ENCODE measurements at regions not wholly inside any gene's neighbourhood (a gene's known extent, or its start where the extent isn't known, plus 50 kb on each side); places are given as distances from the start of the nearest gene placed in this dataset.

- TF ChIP-seq ELF4 (IDR thresholded peaks at IDR 0.05) (no peak), TARDBP (IDR thresholded peaks at IDR 0.05) (no peak), NFRKB (IDR thresholded peaks at IDR 0.05) (no peak)
- TF ChIP-seq, protein P1, sequence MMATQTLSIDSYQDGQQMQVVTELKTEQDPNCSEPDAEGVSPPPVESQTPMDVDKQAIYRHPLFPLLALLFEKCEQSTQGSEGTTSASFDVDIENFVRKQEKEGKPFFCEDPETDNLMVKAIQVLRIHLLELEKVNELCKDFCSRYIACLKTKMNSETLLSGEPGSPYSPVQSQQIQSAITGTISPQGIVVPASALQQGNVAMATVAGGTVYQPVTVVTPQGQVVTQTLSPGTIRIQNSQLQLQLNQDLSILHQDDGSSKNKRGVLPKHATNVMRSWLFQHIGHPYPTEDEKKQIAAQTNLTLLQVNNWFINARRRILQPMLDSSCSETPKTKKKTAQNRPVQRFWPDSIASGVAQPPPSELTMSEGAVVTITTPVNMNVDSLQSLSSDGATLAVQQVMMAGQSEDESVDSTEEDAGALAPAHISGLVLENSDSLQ (IDR thresholded peaks at IDR 0.05) = no peak
- DNase-seq (ENCODE audit: extremely low spot score) = no peak
- ChIA-PET POLR2A (no interaction called here), CTCF (no interaction called here)
These were observed 307.5 kb downstream of the GALR1 start for GRCh38 chr18:77557046-77557587.

GRCh38 chr18:77559274-77559910, 309.7 kb downstream of the GALR1 start:
- CTCF ChIA-PET = no interaction called here
- TF ChIP-seq BHLHE40 (IDR thresholded peaks at IDR 0.05; ENCODE audit: borderline replicate concordance) = no peak
- TF ChIP-seq TARDBP (IDR thresholded peaks at IDR 0.05) = no peak
- TF ChIP-seq L3MBTL2 (conservative IDR thresholded peaks at IDR 0.05) = no peak
- no peak for TF ChIP-seq FOXM1 (IDR thresholded peaks at IDR 0.05; ENCODE audit: borderline replicate concordance)
- no peak for TF ChIP-seq LEF1 (IDR thresholded peaks at IDR 0.05; ENCODE audit: borderline replicate concordance)
- TF ChIP-seq ARNT (IDR thresholded peaks at IDR 0.05) = no peak
- no peak for TF ChIP-seq NFRKB (IDR thresholded peaks at IDR 0.05)
- no peak for TF ChIP-seq SUZ12 (IDR thresholded peaks at IDR 0.05)
- no peak for TF ChIP-seq FOXA1 (IDR thresholded peaks at IDR 0.05)
- TF ChIP-seq SP1 (IDR thresholded peaks at IDR 0.05) = no peak
- TF ChIP-seq ZNF384 (IDR thresholded peaks at IDR 0.05) = no peak
- TF ChIP-seq ELF4 (IDR thresholded peaks at IDR 0.05) = no peak
- no peak for TF ChIP-seq CTBP1 (IDR thresholded peaks at IDR 0.05; ENCODE audit: borderline replicate concordance)
- TF ChIP-seq FOXK2 (IDR thresholded peaks at IDR 0.05) = no peak
- TF ChIP-seq HDGF (IDR thresholded peaks at IDR 0.05; ENCODE audit: borderline replicate concordance) = no peak
- TF ChIP-seq, protein P1 (IDR thresholded peaks at IDR 0.05) = no peak
- POLR2A ChIA-PET = no interaction called here
- DNase-seq (ENCODE audit: extremely low spot score) = no peak

DNA sequence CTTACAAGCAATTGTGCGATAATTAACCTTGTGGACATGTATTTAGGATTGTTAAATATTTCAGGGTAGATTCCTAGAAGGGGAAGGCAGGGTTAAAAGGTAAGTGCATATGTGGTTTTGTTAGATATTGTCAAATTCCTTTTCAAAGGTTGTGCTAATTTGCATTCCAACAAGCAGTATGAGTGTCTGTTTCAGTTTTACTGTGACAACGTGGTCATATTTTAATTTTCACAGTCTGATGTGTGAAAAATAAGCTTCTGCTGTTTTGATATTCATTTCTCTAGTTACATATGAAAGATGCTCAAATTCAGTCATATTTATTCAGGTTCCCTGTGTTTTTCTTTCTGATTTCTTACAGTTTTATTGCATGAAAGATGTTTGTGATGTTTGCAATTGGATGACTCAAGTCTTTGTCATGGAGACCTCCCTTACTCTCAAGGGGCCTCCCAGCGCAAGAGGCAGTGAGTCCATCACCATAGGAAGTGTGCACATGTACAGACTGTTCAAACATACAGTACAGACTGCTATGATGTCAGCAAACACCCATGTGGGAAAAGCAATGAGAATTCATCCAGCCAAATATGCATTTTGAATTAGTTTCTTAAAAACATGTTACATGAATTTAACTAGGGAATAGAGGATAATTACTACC, 310.8 kb downstream of the GALR1 start:
- CTCF ChIA-PET = no interaction called here

GRCh38 chr18:77566604-77567003, 317.0 kb downstream of the GALR1 start:
- TF ChIP-seq ELF4 (IDR thresholded peaks at IDR 0.05) = no peak
- TF ChIP-seq L3MBTL2 (conservative IDR thresholded peaks at IDR 0.05) = no peak
- TF ChIP-seq CTBP1 (IDR thresholded peaks at IDR 0.05; ENCODE audit: borderline replicate concordance) = no peak
- no peak for TF ChIP-seq BHLHE40 (IDR thresholded peaks at IDR 0.05; ENCODE audit: borderline replicate concordance)
- no peak for TF ChIP-seq FOXM1 (IDR thresholded peaks at IDR 0.05; ENCODE audit: borderline replicate concordance)
- DNase-seq (ENCODE audit: extremely low spot score) = no peak
- ChIA-PET CTCF (no interaction called here), POLR2A (no interaction called here)

More for the DNA sequence above, 310.8 kb downstream of the GALR1 start:
- DNase-seq (ENCODE audit: extremely low spot score) = no peak
- POLR2A ChIA-PET = no interaction called here
- TF ChIP-seq FOXA1 (IDR thresholded peaks at IDR 0.05) = no peak
- no peak for TF ChIP-seq BHLHE40 (IDR thresholded peaks at IDR 0.05; ENCODE audit: borderline replicate concordance)
- TF ChIP-seq L3MBTL2 (conservative IDR thresholded peaks at IDR 0.05) = no peak
- TF ChIP-seq, protein P1 (IDR thresholded peaks at IDR 0.05) = no peak
- no peak for TF ChIP-seq SUZ12 (IDR thresholded peaks at IDR 0.05)
- TF ChIP-seq TARDBP (IDR thresholded peaks at IDR 0.05) = no peak
- TF ChIP-seq FOXM1 (IDR thresholded peaks at IDR 0.05; ENCODE audit: borderline replicate concordance) = no peak
- no peak for TF ChIP-seq ELF4 (IDR thresholded peaks at IDR 0.05)
- TF ChIP-seq NFRKB (IDR thresholded peaks at IDR 0.05) = no peak
- TF ChIP-seq CTBP1 (IDR thresholded peaks at IDR 0.05; ENCODE audit: borderline replicate concordance) = no peak

- CTCF ChIA-PET = no interaction called here
- POLR2A ChIA-PET = no interaction called here
- DNase-seq (ENCODE audit: extremely low spot score) = no peak
- TF ChIP-seq ELF4 (IDR thresholded peaks at IDR 0.05) (no peak), FOXA1 (IDR thresholded peaks at IDR 0.05) (no peak), FOXM1 (IDR thresholded peaks at IDR 0.05; ENCODE audit: borderline replicate concordance) (no peak), NFRKB (IDR thresholded peaks at IDR 0.05) (no peak), FOXK2 (IDR thresholded peaks at IDR 0.05) (no peak), HDGF (IDR thresholded peaks at IDR 0.05; ENCODE audit: borderline replicate concordance) (no peak), ARNT (IDR thresholded peaks at IDR 0.05) (no peak), CTBP1 (IDR thresholded peaks at IDR 0.05; ENCODE audit: borderline replicate concordance) (no peak), LEF1 (IDR thresholded peaks at IDR 0.05; ENCODE audit: borderline replicate concordance) (no peak), TARDBP (IDR thresholded peaks at IDR 0.05) (no peak)
- TF ChIP-seq, protein P1 (IDR thresholded peaks at IDR 0.05) = no peak
These were observed 317.6 kb downstream of the GALR1 start for GRCh38 chr18:77567205-77567604.

GRCh38 chr18:77571743-77572142, 322.1 kb downstream of the GALR1 start:
- CTCF ChIA-PET = no interaction called here
- POLR2A ChIA-PET = no interaction called here
- no peak for DNase-seq (ENCODE audit: extremely low spot score)
- TF ChIP-seq CTBP1 (IDR thresholded peaks at IDR 0.05; ENCODE audit: borderline replicate concordance) (no peak), SUZ12 (IDR thresholded peaks at IDR 0.05) (no peak), ARNT (IDR thresholded peaks at IDR 0.05) (no peak), TARDBP (IDR thresholded peaks at IDR 0.05) (no peak), FOXK2 (IDR thresholded peaks at IDR 0.05) (no peak), L3MBTL2 (conservative IDR thresholded peaks at IDR 0.05) (no peak), FOXA1 (IDR thresholded peaks at IDR 0.05) (no peak), FOXM1 (IDR thresholded peaks at IDR 0.05; ENCODE audit: borderline replicate concordance) (no peak)
- TF ChIP-seq, protein P1 (IDR thresholded peaks at IDR 0.05) = no peak
